UCSD-AML1 (cell line): ENCODE measurements at regions not wholly inside any gene's neighbourhood (a gene's known extent, or its start where the extent isn't known, plus 50 kb on each side); places are given as distances from the start of the nearest gene placed in this dataset.
"Not testable (repeated sequence)": the region's sequence is repeated elsewhere in the genome, so short reads cannot be mapped to it uniquely, and the experiment has no call there.

Source experiments
- DNase-seq: peaks from one replicate; lab custom pipeline; 2025; ENCODE audit not compliant: unreplicated experiment; lab: John Stamatoyannopoulos, UW

- DNase-seq = no peak
These were observed 126.1 kb upstream of the NOL4 start for GRCh38 chr18:34350778-34351177.

DNA sequence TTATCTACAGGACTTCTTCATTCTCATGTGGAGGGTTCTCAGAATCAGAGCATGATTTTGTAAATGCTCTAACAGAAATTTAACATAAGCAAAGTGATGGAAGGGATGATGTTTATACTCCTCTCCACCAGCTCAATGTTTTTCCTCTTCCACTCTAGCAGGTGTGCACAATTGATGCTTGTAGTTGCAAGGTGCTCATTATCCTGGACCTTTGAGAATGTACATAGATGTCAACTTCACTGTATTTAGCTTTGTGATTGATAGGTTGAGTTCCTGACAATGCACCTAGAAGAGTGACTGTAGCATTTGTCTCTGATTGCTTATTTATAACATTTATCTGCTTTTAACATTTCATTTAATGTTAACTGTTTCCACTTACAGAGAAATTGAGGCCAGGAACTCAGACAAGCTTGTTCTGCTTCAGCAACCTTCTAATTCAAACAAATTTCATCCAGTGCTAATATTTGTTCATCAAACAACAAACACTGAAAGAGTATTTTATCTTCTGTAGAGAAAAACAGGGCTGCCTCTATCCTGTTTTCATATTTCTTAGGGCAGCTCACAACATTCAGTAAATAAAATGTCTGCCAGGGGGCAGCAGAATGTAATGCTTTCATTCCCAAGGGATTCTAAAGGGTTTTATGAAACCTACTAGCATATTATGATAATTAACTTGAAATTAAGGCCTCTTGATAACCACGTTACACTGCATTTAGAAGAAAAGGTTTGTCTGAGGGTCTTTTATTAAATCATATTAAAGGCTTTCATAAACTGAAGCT, 127.9 kb upstream of the NOL4 start:
- no peak for DNase-seq

DNA sequence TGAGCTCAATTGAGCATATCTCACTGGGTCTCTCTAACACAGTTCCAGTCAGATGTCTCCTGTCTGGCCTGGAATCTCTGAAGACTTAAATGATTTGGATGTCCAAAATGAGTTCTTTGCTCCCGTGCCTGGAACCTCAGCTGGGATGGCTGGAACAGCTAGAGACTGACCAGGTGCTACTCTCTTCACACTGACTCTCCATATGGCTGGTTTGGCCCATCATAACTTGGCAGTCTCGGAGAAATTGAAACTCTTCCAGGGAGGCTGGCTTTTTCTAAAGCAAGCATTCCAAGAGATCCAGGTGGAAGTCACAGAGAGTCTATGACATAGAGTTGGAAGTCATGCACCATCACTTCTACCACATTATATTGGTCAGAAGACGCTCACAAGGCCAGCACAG, 129.6 kb upstream of the NOL4 start:
- DNase-seq = no peak

DNA sequence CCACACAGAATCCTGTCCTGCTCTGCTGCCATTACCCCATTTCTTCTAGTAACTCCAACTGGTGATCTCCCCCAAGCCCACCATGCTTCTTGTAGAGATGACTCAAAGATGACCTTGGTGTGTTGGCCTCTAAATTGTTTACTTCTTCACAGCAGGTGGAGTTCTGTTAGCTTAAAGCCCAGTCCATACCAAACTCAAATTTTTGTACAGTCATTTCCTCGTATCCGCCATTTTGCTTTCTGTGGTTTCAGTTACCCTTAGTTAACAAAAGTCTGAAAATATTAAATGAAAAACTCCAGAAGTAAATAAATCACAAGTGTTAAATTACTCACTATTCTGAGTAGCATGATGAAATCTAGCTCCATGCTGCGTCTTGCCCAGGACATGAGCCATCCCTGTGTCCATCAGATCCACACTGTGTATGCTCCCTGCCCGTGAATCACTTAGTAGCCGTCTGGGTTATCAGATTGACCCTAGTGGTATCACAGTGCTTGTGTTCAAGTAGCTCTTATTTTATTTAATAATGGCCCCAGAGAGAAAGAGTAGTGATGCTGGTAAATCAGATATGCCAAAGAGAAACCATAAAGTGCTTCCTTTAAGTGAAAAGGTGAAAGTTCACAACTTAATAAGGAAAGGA, 133.3 kb upstream of the NOL4 start:
- no peak for DNase-seq

GRCh38 chr18:34358923-34359322, 134.2 kb upstream of the NOL4 start:
- DNase-seq = no peak

DNA sequence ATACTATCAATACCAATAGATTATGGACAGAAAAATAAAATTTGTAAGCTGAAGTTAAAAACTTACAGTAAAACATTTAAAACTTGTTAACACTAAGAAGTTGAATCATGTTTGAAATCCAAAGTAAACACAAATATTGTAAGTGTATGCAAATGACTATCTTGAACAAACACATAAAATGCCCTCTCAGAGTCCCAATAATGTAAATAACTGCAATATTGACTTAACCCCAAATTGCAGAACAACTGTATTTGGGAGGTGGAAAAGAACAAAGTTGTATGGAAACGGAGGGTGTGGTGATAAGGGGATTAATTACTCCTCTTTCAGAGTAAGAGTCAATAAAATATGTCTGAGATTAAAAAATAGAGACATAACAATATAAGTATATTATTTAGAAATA, 140.0 kb upstream of the NOL4 start:
- DNase-seq = no peak

DNA sequence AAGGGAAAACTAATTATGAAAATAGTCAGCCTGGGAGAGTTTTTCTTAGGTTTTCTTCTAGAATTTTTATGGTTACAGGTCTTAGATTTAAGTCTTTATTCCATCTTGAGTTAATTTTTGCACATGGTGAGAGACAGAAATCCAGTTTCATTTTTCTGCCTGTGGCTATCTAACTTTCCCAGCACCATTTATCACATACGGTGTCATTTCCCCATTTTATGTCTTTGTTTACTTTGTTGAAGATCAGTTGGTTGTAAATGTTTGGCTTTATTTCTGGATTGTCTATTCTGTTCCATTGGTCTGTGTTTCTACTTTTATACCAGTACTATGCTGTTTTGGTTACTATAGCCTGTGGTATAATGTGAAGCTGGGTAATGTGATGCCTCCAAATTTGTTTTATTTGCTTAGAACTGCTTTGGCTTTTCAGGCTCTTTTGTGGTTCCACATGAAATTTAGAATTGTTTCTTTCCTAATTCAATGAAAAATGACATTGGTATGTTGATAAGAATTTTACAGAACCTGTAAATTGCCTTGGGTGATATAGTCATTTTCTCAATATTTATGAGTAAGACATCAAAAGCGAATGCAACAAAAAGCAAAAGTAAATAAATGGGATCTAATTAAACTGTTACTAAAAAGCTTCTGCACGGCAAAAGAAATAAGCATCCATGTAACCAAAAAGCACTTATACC, 146.1 kb upstream of the NOL4 start:
- no peak for DNase-seq

DNA sequence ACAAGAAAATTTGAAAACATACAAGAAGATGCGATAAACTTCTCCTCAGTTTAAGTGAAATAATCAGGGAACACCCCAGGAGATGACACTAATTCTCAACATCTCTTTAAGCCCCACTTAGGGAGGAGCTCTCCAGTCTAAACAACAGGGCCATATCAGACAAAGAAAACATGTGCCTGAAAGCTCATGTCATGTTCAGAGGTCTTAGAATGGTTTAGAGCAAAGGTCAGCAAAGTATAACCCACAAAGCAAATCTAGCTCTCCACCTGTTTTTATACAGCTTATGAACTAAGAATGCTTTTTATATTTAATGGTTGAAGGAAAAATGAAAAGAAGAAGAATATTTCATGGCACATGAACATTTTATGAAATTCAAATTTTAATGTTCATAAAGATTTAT, 155.6 kb upstream of the NOL4 start:
- DNase-seq = no peak

DNA sequence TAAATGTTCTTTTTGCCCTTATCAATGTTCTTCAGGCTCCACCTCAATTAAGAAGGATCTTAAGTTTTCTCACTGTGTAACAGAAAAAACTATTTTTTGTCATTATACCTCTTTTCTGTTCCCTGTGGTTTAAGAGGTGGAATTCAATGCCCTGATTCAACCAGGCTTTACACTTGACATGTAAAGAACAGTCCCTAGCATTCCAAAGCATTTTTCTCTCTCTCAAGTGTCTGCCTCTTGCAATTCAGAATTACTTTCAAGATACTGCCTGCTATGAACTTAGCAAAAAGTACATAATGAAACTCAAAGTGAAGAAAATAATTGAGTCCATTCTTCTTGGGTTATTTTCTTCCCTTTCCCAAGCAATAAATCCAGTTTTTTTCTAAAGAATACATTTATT, 160.6 kb upstream of the NOL4 start:
- DNase-seq = no peak

DNA sequence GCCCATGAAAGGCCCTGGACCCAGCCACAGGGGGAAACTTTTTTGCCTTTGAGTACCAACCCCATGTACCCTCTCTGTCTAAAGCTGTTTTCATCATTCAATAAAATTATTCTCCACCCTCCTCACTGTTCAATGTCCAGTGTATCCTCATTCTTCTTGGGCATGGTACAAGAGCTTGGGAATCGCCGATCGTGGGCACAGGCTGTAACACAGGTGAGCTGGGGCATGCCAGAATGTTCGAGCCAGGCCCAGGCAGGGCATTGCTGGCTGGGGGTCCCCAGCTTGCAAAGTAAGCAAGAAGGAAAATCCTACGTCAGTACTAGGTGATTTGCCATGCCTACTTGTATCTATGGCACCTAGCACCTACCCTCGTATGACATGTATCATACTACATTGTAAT, 162.1 kb upstream of the NOL4 start:
- no peak for DNase-seq

DNA sequence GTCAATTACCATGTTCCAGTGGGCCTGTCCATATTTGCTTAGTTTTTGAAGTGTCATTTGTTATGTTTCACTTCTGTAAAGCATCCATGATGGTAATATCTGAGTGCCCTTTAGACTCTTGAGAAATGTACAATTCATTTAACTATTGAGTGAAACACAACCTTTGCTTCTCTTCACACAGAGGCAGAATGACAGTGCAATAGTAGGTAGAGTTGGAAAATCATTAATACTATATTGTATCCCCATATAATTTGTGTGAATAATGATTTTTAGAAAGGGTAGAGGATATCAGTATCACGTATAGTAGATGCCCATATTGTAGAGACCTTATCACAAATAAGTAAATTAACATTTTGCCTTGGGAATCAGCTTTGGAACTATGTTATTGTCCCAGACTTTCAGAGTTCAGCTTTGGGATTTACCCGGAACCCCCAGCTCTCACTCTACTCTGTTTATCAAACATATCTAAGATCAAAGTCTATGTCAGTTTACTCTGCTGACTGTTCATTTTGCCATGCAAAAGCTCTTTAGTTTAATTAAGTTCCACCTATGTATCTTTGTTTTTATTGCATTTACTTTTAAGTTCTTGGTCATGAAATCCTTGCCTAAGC, 172.7 kb upstream of the NOL4 start:
- no peak for DNase-seq

DNA sequence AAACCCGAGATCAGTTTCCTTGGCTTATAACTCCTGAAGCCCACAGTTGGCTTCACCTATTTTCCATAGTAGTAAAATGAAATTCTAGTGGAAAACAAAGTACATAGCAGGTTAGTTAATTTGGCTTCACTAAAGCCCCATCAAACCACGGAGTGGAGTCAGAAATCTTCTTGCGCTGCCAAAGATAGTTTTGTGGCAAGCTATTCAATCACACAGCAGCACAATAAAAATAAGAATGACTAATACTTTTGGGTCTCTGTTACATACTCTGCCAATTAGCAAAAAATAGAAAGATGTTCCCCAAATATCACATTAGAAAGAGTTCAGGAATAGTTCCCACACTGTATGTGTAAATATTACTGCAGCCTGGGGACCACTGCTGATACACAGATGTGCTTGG, 175.2 kb upstream of the NOL4 start:
- DNase-seq = no peak

DNA sequence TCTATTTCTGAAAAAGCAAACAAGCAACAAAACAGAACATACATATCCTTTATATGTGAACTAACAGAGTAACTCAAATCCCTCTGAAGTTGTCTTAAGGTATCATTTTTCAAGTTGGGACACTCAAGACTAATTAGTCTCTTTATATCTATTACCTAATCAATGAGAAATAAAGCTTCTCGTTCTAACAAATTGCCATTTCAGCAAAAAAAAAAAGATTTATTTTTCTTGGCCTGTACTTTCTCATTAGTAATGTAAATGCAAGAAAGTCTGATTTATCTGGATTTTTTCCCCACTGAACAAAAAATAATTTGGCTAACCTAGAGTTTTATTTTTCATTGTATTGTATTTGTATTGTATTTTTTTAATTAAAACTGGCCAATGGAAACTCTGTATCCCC, 176.1 kb upstream of the NOL4 start:
- no peak for DNase-seq

DNA sequence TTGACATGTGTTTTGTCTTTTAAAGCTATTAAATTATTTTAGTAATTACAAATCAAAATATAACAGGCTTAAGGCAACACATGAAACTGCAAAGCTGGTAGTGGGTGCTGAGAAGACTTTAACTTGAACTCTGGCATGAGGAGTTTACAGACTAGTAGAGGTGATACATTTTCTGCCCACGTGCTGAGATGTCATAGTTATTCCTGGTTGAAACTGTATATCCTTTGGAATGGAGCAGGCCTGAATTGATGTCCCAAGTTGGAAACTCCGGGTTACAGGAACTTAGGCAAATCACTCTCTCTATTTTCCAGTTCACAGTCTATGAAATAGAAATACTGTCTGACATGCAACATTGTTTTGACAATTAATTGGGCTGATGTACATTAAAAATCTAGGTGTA, 177.1 kb upstream of the NOL4 start:
- no peak for DNase-seq

- DNase-seq = not testable (repeated sequence)
These were observed 182.8 kb upstream of the NOL4 start for GRCh38 chr18:34407471-34407870.

- DNase-seq = no peak
These were observed 187.2 kb upstream of the NOL4 start for GRCh38 chr18:34411952-34412351.

- no peak for DNase-seq
These were observed 206.3 kb upstream of the NOL4 start for GRCh38 chr18:34431042-34431441.

DNA sequence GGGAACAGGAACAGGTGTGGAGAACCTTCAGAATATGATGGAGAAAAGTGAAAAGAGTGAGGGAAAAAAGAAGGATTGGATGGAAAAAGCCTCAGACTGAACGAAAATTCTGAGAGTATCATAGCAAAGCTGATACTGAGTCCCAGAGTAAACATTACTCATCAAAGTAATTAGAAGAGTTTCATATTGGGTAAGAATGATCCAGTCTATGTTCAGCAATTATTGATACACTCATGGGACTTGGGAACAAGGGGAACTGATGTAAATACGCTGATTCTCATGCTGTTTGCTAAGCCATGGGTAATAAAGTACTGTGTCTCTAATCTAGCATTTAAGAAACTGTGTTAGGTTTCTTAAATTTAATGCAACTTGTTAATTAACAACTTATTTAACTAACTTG, 219.9 kb upstream of the NOL4 start:
- DNase-seq = no peak

GRCh38 chr18:34448662-34449061, 223.9 kb upstream of the NOL4 start:
- no peak for DNase-seq

- no peak for DNase-seq
These were observed 233.0 kb upstream of the NOL4 start for GRCh38 chr18:34457761-34458160.

- no peak for DNase-seq
These were observed 233.8 kb upstream of the NOL4 start for GRCh38 chr18:34458410-34458977.

DNA sequence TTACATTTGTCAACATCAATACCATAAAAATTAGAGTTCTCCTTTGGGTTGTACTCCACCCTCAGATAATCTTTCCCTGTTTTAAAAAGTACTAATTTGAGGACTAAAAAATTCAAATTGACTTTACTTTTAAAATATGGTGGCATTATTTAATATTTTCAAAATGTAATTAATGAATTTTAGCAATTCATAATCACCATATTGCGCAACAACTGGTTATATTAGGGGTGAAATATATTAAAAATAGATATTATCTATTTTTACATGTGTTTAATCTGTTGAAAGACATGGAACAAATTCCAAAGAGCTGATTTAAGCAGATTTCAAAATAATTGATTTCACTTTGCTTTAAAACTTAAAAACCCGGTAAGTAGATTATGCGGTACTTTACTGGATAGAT, 236.6 kb upstream of the NOL4 start:
- DNase-seq = no peak
